Common myeloid progenitor, CD34-positive (primary cell): ENCODE measurements at regions not wholly inside any gene's neighbourhood (a gene's known extent, or its start where the extent isn't known, plus 50 kb on each side); places are given as distances from the start of the nearest gene placed in this dataset.

Experiments
- CTCF ChIA-PET: fragments of 350-600 bp; sonication (Branson Sonifier 250); formaldehyde crosslinking; loops from one replicate; lab custom pipeline; 2021; ENCODE audit warnings: antibody characterized with exemption; lab: Charles Lee
- POLR2A ChIA-PET: fragments of 350-600 bp; sonication (Branson Sonifier 250); formaldehyde crosslinking; loops from one replicate; lab custom pipeline; 2021; ENCODE audit warnings: antibody characterized with exemption; lab: Charles Lee
- DNase-seq, 3 donors: peaks; one replicate each; pipeline versions ENCODE4 v3.0.0 to v3.0.0-alpha.2; 2013
- H3K27ac ChIP-seq, 2 experiments: 1 replicate in 1 of 2; 2 replicates in 1 of 2; pipeline ENCODE4 v1.7.0; 2013; ENCODE audit warnings: inconsistent platforms in 2 of 2, low read length in 2 of 2, mild to moderate bottlenecking in 2 of 2, low read depth in 1 of 2, moderate library complexity in 1 of 2; ENCODE audit not compliant: severe bottlenecking in 2 of 2, insufficient read depth in 1 of 2, poor library complexity in 1 of 2
- H3K27me3 ChIP-seq, 5 experiments: replicated peaks in 2 of 5; 1 replicate in 3 of 5; 2 replicates in 2 of 5; pipeline versions ENCODE4 v1.6.1 to v1.7.0; 2013; ENCODE audit warnings: low read length in 4 of 5, mild to moderate bottlenecking in 2 of 5, moderate library complexity in 2 of 5, inconsistent platforms in 1 of 5; ENCODE audit not compliant: insufficient read depth in 5 of 5, control insufficient read depth in 4 of 5
- H3K36me3 ChIP-seq, 4 experiments: 1 replicate in 2 of 4; 2 replicates in 2 of 4; pipeline versions ENCODE4 v1.6.1 to v1.7.0; 2013; ENCODE audit warnings: low read length in 3 of 4, control low read depth in 1 of 4, mild to moderate bottlenecking in 1 of 4; ENCODE audit not compliant: control insufficient read depth in 4 of 4, insufficient read depth in 4 of 4
- H3K4me1 ChIP-seq, 4 experiments: 1 replicate in 3 of 4; 2 replicates in 1 of 4; pipeline versions ENCODE4 v1.6.1 to v1.7.1; 2013; ENCODE audit warnings: low read length in 3 of 4, mild to moderate bottlenecking in 3 of 4, control low read depth in 1 of 4, inconsistent platforms in 1 of 4, moderate library complexity in 1 of 4; ENCODE audit not compliant: control insufficient read depth in 4 of 4, insufficient read depth in 4 of 4; ENCODE audit errors: control extremely low read depth in 1 of 4
- H3K4me3 ChIP-seq, 7 experiments: 1 replicate in 4 of 7; 2 replicates in 3 of 7; pipeline versions ENCODE4 v1.5.1 to v1.7.0; 2013; ENCODE audit warnings: mild to moderate bottlenecking in 7 of 7, low read length in 6 of 7, moderate library complexity in 6 of 7, inconsistent platforms in 2 of 7, low read depth in 2 of 7, control low read depth in 1 of 7; ENCODE audit not compliant: insufficient read depth in 4 of 7, control insufficient read depth in 1 of 7; ENCODE audit errors: extremely low read depth in 1 of 7
- H3K9me3 ChIP-seq, 5 experiments: 1 replicate in 4 of 5; 2 replicates in 1 of 5; pipeline versions ENCODE4 v1.6.1 to v1.7.1; 2013; ENCODE audit warnings: low read length in 4 of 5, mild to moderate bottlenecking in 2 of 5, inconsistent platforms in 1 of 5, low read depth in 1 of 5, moderate library complexity in 1 of 5; ENCODE audit not compliant: control insufficient read depth in 4 of 5, insufficient read depth in 2 of 5; ENCODE audit errors: control extremely low read depth in 1 of 5
- WGBS: methylation state at CpG from one replicate; pipeline ENCODE4 v1.1.5; 2013; ENCODE audit not compliant: insufficient coverage; 5-methylcytosine and 5-hydroxymethylcytosine counted together

DNA sequence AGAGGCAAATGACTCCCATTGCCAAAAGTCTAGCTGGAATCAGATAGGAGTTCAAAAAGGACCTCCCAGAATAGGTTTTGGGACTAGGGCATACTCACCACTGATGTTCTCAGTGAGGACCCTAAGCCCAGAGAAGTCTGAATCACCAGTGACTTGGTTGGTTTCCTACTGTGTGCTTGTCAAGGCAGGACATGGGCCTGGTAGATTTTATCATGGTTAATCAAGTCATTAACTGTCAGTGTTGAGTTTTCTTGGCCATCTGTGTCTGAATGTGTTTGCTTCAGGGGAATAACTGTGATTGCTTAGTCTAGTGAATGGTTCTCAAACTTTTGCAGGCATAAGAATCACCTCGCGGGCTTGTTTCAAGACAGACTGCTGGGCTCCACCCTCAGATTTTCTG lies 99.0 kb upstream of the GDNF start:
- no peak overlapping the region for H3K27ac ChIP-seq
- H3K36me3 ChIP-seq = no peaks in the 10 kb centered on the region
- H3K27me3 ChIP-seq = peaks cover 0 to 3% (median 0%) of the 10 kb centered on the region in 5 experiments
- ChIA-PET POLR2A (no interaction called here), CTCF (no interaction called here)
- H3K4me3 ChIP-seq = no peak overlapping the region
- WGBS = 100% methylated on average over 2 of the region's 2 CpGs
- H3K4me1 ChIP-seq = no peaks in the 10 kb centered on the region
- H3K9me3 ChIP-seq = peaks cover 0 to 5% (median 0%) of the 10 kb centered on the region in 5 experiments
- DNase-seq = no peak

DNA sequence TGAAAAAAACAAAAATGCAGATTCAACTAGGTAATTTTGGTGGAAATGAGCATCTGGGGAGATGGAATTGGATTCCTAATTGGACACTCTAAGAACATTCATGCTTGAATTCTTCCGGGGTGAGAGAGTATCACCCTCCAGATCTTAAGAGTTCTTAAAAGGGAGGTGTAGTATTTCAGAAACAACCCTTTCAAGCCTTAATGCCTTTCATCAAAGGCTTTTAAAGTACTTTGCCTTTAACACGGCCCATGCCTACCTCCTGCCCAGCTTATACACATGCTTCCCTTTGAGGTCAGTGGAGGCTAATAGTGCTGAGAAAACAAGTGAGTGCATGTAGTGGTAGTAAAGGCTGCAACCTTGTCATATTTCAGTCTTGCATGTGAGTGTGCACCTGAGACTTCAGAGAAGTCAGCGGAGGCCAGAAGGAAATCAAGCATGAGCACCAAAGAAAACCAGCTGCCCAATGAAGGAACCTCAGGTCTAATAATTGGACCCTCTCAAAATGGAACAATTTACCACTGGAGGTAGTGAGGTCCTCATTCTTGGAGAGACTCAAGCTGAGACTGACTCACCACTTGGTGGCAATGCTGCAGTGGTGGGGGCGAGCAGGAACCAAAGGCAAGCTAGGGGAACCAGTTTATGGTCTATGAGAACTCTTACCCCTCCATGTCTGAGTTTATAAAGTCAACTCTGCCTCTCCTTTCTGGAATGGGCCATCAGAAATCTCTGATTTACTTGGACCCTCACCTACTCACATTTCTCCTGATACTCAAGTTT lies 98.4 kb upstream of the GDNF start:
- ChIA-PET POLR2A (no interaction called here), CTCF (no interaction called here)
- WGBS = 92% methylated on average over 2 of the region's 4 CpGs
- no peak overlapping the region for H3K27ac ChIP-seq
- peaks cover 0 to 5% (median 0%) of the 10 kb centered on the region in 5 experiments for H3K9me3 ChIP-seq
- no peak overlapping the region for H3K4me3 ChIP-seq
- no peaks in the 10 kb centered on the region for H3K4me1 ChIP-seq
- no peaks in the 10 kb centered on the region for H3K36me3 ChIP-seq
- H3K27me3 ChIP-seq = peaks cover 0 to 5% (median 0%) of the 10 kb centered on the region in 5 experiments
- DNase-seq = no peak

DNA sequence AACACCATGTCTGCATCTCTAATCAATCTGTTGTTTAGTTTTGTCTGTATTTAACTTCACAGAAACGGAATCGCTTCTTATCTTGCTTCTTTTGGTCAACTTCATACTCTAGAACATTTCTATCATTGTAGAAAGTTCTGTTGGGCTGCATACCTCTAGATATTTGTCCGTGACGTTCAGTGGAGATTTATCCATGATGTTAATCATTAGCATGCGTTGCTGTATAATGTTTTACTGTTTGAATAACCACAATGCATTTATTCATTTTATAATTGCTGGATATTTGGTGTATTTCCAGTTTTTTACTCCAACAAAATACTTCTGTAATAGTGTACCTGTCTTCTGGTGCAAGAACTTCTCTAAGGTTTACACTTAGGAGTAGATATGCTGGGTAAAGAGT lies 96.2 kb upstream of the GDNF start:
- Histone ChIP-seq H3K27ac (no peak overlapping the region), H3K9me3 (peaks cover 0 to 7% (median 0%) of the 10 kb centered on the region in 5 experiments), H3K36me3 (no peaks in the 10 kb centered on the region), H3K27me3 (peaks cover 0 to 18% (median 4%) of the 10 kb centered on the region in 5 experiments), H3K4me1 (no peaks in the 10 kb centered on the region), H3K4me3 (no peak overlapping the region)
- CTCF ChIA-PET = no interaction called here
- no CpG with 5 or more reads among the region's 5 CpGs for WGBS
- no peak for DNase-seq
- POLR2A ChIA-PET = no interaction called here

DNA sequence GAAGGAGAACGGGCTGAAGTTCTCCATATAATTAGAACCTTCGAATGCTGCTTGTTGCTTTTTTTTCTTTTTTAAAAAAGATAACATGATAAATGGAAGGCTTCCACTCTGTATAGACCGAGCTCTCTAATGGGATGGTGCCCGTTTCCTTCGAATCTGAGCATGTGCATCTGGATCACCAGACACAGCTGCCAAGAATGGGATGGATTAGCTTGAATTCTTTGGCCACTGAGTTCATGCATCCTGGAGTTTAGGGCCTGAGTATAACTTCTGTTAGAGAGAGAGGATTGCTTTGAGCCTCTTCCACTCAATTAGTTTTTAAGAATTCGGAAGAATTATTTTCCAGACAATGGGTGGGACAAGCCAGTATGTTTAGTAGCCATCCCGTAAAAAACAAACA lies 93.7 kb upstream of the GDNF start:
- peaks cover 0 to 20% (median 4%) of the 10 kb centered on the region in 5 experiments for H3K27me3 ChIP-seq
- no peak overlapping the region for H3K27ac ChIP-seq
- ChIA-PET POLR2A (no interaction called here), CTCF (interaction anchor here (1.5 kb wide), 1 partner anchor 20 kb away, joined by 4 read pairs; no protein-coding TSS in a partner anchor)
- H3K9me3 ChIP-seq = peaks cover 0 to 7% (median 0%) of the 10 kb centered on the region in 5 experiments
- H3K4me1 ChIP-seq = no peaks in the 10 kb centered on the region
- no peak overlapping the region for H3K4me3 ChIP-seq
- no peaks in the 10 kb centered on the region for H3K36me3 ChIP-seq
- 88% methylated on average over 3 of the region's 7 CpGs for WGBS
- DNase-seq = no peak

- Histone ChIP-seq H3K9me3 (peaks cover 0 to 7% (median 0%) of the 10 kb centered on the region in 5 experiments), H3K4me1 (no peaks in the 10 kb centered on the region), H3K36me3 (no peaks in the 10 kb centered on the region), H3K27me3 (peaks cover 0 to 26% (median 4%) of the 10 kb centered on the region in 5 experiments), H3K27ac (no peak overlapping the region), H3K4me3 (no peak overlapping the region)
- DNase-seq = no peak
- ChIA-PET CTCF (no interaction called here), POLR2A (no interaction called here)
- no CpG with 5 or more reads among the region's 3 CpGs for WGBS
These were observed 92.6 kb upstream of the GDNF start for GRCh38 chr5:37932450-37932849.

DNA sequence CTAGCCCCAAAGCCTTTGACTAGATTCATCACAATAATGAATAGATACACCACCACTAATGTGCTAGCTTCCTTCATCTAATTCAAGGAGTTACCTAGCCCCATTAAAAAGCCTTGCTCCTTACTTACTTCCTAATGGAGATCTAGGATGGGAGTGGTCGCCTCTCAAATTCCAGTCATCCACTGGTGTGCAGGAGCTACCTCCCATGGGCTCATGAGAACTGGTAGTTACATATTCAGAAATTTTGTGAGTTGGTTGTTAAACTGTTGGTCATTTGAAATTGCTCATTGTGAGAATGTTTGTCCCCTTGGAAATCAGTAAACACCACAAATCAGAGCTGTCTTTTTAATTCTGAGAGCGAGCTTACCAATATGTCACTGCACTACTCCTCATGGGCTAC lies 91.7 kb upstream of the GDNF start:
- no peak for DNase-seq
- H3K36me3 ChIP-seq = no peaks in the 10 kb centered on the region
- H3K4me3 ChIP-seq = no peak overlapping the region
- peaks cover 0 to 35% (median 5%) of the 10 kb centered on the region in 5 experiments for H3K27me3 ChIP-seq
- POLR2A ChIA-PET = no interaction called here
- 100% methylated on average over 1 of the region's 2 CpGs for WGBS
- no peak overlapping the region for H3K27ac ChIP-seq
- peaks cover 0 to 2% (median 0%) of the 10 kb centered on the region in 5 experiments for H3K9me3 ChIP-seq
- H3K4me1 ChIP-seq = no peaks in the 10 kb centered on the region
- CTCF ChIA-PET = no interaction called here

- ChIA-PET CTCF (no interaction called here), POLR2A (no interaction called here)
- DNase-seq = no peak
- H3K4me1 ChIP-seq = no peaks in the 10 kb centered on the region
- peaks cover 0 to 2% (median 0%) of the 10 kb centered on the region in 5 experiments for H3K9me3 ChIP-seq
- no peak overlapping the region for H3K4me3 ChIP-seq
- H3K27me3 ChIP-seq = peaks cover 0 to 42% (median 7%) of the 10 kb centered on the region in 5 experiments
- no peaks in the 10 kb centered on the region for H3K36me3 ChIP-seq
- no peak overlapping the region for H3K27ac ChIP-seq
- no CpG with 5 or more reads among the region's 2 CpGs for WGBS
These were observed 90.5 kb upstream of the GDNF start for GRCh38 chr5:37930350-37930749.
